WI38 (cell line): ENCODE measurements at regions not wholly inside any gene's neighbourhood (a gene's known extent, or its start where the extent isn't known, plus 50 kb on each side); places are given as distances from the start of the nearest gene placed in this dataset.

ENCODE experiments used
- H3K4me3 ChIP-seq: 2 replicates; pipeline ENCODE4 v1.5.1; 2011; ENCODE audit warnings: low read depth, mild to moderate bottlenecking, control low read depth, low read length
- TF ChIP-seq, protein P1 (sequence below): IDR thresholded peaks from 2 replicates; pipeline ENCODE4 v1.5.1; 2012; ENCODE audit warnings: low read depth, mild to moderate bottlenecking, control low read depth, low read length

DNA sequence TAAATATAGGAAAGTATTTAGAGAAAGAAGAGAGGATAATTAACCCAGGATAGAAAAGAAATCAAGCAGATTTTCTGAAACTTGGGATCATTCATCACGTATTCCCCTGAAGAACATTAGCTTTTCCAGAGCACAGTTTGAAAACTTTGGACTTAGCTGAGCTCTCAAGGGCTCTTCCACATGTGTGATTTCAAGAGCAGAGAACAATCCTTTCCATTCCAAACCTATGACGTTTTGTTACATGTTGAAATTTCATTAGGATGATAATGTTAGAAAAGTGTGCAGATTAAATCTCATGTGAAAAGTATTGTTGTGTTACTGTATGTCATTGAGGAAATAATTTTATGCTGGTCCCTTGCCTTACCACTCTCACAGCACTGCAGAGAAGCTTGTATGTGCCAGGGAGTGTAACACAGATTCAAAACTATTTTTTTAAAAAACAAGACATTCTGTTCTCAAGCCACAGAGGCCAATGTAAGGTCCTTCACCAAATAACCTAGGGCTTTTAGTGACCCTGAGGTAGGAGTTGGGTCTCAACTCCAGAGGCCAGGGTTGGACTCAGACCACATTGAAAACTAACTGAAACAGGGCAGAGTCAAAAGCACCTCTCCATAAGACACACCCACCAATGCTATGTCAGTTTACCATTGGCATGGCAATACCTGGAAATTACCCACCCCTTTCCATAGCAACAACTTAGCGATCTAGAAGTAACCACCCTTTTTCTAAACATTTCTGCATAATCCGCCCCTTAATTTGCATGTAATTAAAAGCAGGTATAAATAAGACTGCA is 141.3 kb downstream of the ANXA5 start:
- TF ChIP-seq, protein P1, sequence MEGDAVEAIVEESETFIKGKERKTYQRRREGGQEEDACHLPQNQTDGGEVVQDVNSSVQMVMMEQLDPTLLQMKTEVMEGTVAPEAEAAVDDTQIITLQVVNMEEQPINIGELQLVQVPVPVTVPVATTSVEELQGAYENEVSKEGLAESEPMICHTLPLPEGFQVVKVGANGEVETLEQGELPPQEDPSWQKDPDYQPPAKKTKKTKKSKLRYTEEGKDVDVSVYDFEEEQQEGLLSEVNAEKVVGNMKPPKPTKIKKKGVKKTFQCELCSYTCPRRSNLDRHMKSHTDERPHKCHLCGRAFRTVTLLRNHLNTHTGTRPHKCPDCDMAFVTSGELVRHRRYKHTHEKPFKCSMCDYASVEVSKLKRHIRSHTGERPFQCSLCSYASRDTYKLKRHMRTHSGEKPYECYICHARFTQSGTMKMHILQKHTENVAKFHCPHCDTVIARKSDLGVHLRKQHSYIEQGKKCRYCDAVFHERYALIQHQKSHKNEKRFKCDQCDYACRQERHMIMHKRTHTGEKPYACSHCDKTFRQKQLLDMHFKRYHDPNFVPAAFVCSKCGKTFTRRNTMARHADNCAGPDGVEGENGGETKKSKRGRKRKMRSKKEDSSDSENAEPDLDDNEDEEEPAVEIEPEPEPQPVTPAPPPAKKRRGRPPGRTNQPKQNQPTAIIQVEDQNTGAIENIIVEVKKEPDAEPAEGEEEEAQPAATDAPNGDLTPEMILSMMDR, result no peak
- H3K4me3 ChIP-seq, result no peak overlapping the region

DNA sequence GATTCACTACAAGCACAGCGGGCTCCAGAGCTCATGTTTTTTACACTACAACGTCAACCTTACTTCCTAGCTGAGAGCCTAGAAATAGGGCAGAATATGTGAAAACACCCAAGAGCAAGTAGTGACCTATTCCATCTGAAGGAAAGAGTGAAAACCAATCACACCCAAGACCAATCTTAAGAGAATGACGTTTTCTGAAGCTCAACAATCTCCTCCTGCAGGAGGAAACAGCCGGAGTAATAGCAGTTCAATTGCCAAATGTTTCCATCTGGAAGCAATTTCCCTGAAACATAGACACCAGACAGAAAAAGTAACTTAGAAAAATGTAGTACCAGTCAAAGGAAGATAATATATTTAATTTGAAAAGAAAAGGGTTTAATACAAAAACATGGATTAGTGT is 142.4 kb downstream of the ANXA5 start:
- TF ChIP-seq, protein P1, result no peak
- H3K4me3 ChIP-seq, result no peak overlapping the region

DNA sequence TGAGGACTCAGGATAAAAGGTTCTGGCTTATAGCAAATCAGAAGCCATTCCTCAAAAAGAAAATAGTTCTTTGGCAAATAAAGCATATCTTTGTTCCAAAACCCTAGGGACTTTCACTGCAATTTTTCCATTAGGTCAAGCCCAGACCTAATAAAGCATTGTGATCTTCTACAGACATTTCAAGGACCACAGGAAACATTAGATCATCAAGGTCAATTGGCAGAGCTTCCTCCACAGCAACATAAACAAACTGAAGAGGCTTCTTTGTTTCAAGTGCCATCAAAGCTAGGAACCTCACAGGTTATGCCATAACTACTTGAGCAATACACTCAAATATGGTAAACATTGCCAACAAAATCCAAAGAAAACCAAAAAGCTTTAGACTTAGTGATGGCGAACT is 144.9 kb downstream of the ANXA5 start:
- H3K4me3 ChIP-seq, result no peak overlapping the region
- TF ChIP-seq, protein P1, result no peak

DNA sequence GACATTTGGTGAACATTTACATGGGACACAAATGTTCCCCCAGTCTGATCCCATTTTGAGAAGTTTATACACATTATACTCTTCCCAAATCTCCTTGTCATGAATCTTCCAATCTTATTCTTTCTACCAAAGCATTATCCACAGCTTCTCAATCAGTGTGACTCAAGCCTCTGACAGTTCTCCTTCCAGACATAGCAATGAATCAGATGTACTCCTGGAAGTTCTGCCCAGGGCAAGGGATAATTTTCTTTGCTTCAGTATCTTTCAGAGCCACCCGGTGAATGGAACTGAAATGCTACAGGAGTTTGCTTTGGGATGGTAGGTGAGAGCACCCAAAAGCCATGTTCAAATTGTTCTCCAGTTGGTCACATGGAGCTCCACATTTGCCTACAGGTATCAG is 145.5 kb downstream of the ANXA5 start:
- no peak overlapping the region for H3K4me3 ChIP-seq
- TF ChIP-seq, protein P1, result no peak

DNA sequence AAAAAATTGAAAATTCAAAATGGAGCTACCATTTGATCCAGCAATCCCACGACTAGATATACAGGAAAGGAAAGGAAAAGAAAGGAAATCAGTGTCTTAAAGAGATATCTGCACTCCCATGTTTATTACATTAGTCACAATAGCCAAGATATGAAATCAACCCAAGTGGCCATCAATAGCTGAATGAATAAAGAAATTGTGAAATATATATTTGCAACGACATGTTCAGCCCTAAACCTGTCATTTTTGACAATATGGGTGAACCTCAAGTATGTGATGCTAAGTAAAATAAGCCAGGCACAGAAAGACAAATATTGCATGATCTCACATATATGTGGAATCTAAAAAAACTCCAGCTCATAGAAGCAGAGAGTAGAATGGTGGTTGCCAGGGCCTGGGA is 155.1 kb downstream of the ANXA5 start:
- TF ChIP-seq, protein P1, result no peak
- no peak overlapping the region for H3K4me3 ChIP-seq

DNA sequence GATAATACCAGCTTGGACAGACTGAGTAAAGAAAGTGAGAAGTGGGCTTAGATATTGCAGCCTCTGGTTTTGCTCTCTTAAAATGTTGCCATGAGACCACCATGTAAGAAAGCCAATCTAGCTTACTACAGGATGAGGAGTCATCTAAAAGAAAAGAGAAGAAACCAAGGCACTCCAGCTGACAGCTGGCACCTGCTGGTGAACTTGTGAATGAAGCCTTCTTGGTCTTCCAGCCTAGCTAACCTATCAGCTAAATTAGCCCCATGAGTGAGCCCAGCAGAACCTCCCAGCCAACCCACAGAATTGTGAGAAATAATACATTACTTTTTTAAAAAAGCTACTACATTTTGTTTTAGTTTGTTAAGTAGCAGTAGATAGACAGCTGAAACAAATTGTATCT is 154.5 kb upstream of the QRFPR start:
- TF ChIP-seq, protein P1, result no peak

DNA sequence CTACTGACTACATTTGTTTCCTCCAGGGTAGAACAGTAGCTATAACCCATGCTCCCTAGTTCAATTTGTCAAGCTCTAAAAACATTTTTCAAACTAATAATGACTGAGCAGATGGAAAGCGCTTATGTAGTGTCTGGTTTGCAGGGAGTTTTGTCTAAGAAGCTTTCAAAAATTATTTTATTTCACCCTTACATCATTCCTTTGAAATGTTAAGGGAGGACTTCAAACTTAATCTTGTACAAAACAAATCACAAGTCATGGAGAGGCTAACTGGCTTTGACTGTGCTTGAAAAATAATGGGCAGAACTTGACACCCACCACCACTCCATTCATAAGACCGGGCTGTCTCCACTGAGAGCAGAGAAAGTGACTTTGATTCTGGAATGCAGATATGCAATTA is 153.4 kb upstream of the QRFPR start:
- H3K4me3 ChIP-seq, result no peak overlapping the region
- TF ChIP-seq, protein P1, result no peak

More for the DNA sequence above, 154.5 kb upstream of the QRFPR start:
- H3K4me3 ChIP-seq, result no peak overlapping the region
